T-helper 1 cell treated with Interleukin-12 subunit alpha and Interleukin-12 subunit beta and Interleukin-4 antibody, amounts not matched to agents 30 ng/mL and 1 ng/mL, for 36 hours (primary cell): ENCODE measurements at regions not wholly inside any gene's neighbourhood (a gene's known extent, or its start where the extent isn't known, plus 50 kb on each side); places are given as distances from the start of the nearest gene placed in this dataset.

Experiments
- intact Hi-C: fragments of 100-400 bp; cut with micrococcal nuclease; formaldehyde crosslinking; loops from one replicate; pipeline ENCODE4 v1.15.1; 2024

- intact Hi-C loops: no loop called here
Measured at GRCh38 chr5:61820836-61821235, 485.2 kb upstream of the KIF2A start.

GRCh38 chr5:61821561-61821960, 484.4 kb upstream of the KIF2A start:
- intact Hi-C loops: no loop called here

GRCh38 chr5:61822584-61822983, 483.4 kb upstream of the KIF2A start:
- intact Hi-C loops: no loop called here

GRCh38 chr5:61823065-61823464, 482.9 kb upstream of the KIF2A start:
- intact Hi-C loops: no loop called here

GRCh38 chr5:61823781-61824180, 482.2 kb upstream of the KIF2A start:
- intact Hi-C loops: no loop called here

GRCh38 chr5:61824396-61824795, 481.6 kb upstream of the KIF2A start:
- intact Hi-C loops: no loop called here

GRCh38 chr5:61827445-61827975, 478.5 kb upstream of the KIF2A start:
- intact Hi-C loops: no loop called here

- intact Hi-C loops: no loop called here
Measured at GRCh38 chr5:61828856-61829255, 477.1 kb upstream of the KIF2A start.

GRCh38 chr5:61831736-61832135, 474.3 kb upstream of the KIF2A start:
- intact Hi-C loops: no loop called here

GRCh38 chr5:61837788-61838187, 468.2 kb upstream of the KIF2A start:
- intact Hi-C loops: no loop called here

GRCh38 chr5:61840361-61840760, 465.6 kb upstream of the KIF2A start:
- intact Hi-C loops: no loop called here

GRCh38 chr5:61842840-61843239, 463.2 kb upstream of the KIF2A start:
- intact Hi-C loops: no loop called here

GRCh38 chr5:61850696-61851095, 455.3 kb upstream of the KIF2A start:
- intact Hi-C loops: no loop called here

- intact Hi-C loops: no loop called here
Measured at GRCh38 chr5:61854531-61854930, 451.5 kb upstream of the KIF2A start.

- intact Hi-C loops: no loop called here
Measured at GRCh38 chr5:61860978-61861377, 445.0 kb upstream of the KIF2A start.

- intact Hi-C loops: no loop called here
Measured at GRCh38 chr5:61866930-61867329, 439.1 kb upstream of the KIF2A start.

- intact Hi-C loops: no loop called here
Measured at GRCh38 chr5:61869333-61869732, 436.7 kb upstream of the KIF2A start.

GRCh38 chr5:61878471-61878870, 427.5 kb upstream of the KIF2A start:
- intact Hi-C loops: no loop called here

GRCh38 chr5:61881821-61882487, 424.1 kb upstream of the KIF2A start:
- intact Hi-C loops: no loop called here

GRCh38 chr5:61882901-61883500, 423.0 kb upstream of the KIF2A start:
- intact Hi-C loops: no loop called here

GRCh38 chr5:61884252-61884855, 421.7 kb upstream of the KIF2A start:
- intact Hi-C loops: no loop called here

- intact Hi-C loops: no loop called here
Measured at GRCh38 chr5:61886214-61886613, 419.8 kb upstream of the KIF2A start.

GRCh38 chr5:61887271-61887670, 418.7 kb upstream of the KIF2A start:
- intact Hi-C loops: no loop called here
